ENCODE measurements at regions not wholly inside any gene's neighbourhood (a gene's known extent, or its start where the extent isn't known, plus 50 kb on each side); places are given as distances from the start of the nearest gene placed in this dataset.

GRCh38 chr6:14537030-14537429 is 419.5 kb downstream of the CD83 start:
- TF ChIP-seq GATA2 (IDR thresholded peaks at IDR 0.05; ENCODE audit: low read depth, low read length), result no peak
- TF ChIP-seq GATA3 (IDR thresholded peaks at IDR 0.05; ENCODE audit: low read depth, low read length), result no peak
